Kasumi-1 (cell line): ENCODE measurements at regions not wholly inside any gene's neighbourhood (a gene's known extent, or its start where the extent isn't known, plus 50 kb on each side); places are given as distances from the start of the nearest gene placed in this dataset.
"Not testable (repeated sequence)": the region's sequence is repeated elsewhere in the genome, so short reads cannot be mapped to it uniquely, and the experiment has no call there.

ENCODE experiments used
- DNase-seq, 2 experiments: peaks; one replicate each; lab custom pipeline; 2025; lab: John Stamatoyannopoulos, UW

- no peak for DNase-seq
Observed at GRCh38 chr15:75100679-75101078, 77.3 kb downstream of the PPCDC start.

GRCh38 chr15:75104804-75105557, 81.6 kb downstream of the PPCDC start:
- peak; percentile 60 to 66 for DNase-seq

GRCh38 chr15:75107516-75107907, 84.1 kb downstream of the PPCDC start:
- DNase-seq, result no peak

GRCh38 chr15:75107908-75108838, 84.8 kb downstream of the PPCDC start:
- DNase-seq, result peak; percentile 28 to 29

GRCh38 chr15:75109021-75109735, 85.8 kb downstream of the PPCDC start:
- DNase-seq, result no peak

- no peak for DNase-seq
Observed at GRCh38 chr15:75109736-75110130, 86.3 kb downstream of the PPCDC start.

GRCh38 chr15:75112278-75112847, 89.0 kb downstream of the PPCDC start:
- DNase-seq, result no peak

- no peak for DNase-seq
Observed at GRCh38 chr15:75112848-75113492, 88.7 kb upstream of the C15orf39 start.

GRCh38 chr15:75114327-75114726, 87.4 kb upstream of the C15orf39 start:
- no peak for DNase-seq

GRCh38 chr15:75114796-75115195, 86.9 kb upstream of the C15orf39 start:
- DNase-seq, result no peak

GRCh38 chr15:75115411-75115913, 86.2 kb upstream of the C15orf39 start:
- not testable (repeated sequence) for DNase-seq

GRCh38 chr15:75116143-75116542, 85.5 kb upstream of the C15orf39 start:
- not testable (repeated sequence) for DNase-seq

- no peak for DNase-seq
Observed at GRCh38 chr15:75117993-75118392, 83.7 kb upstream of the C15orf39 start.

- not testable (repeated sequence) for DNase-seq
Observed at GRCh38 chr15:75119312-75119711, 82.4 kb upstream of the C15orf39 start.

- no peak for DNase-seq
Observed at GRCh38 chr15:75121491-75121890, 80.2 kb upstream of the C15orf39 start.

- no peak for DNase-seq
Observed at GRCh38 chr15:75123395-75123794, 78.3 kb upstream of the C15orf39 start.

GRCh38 chr15:75124278-75124677, 77.4 kb upstream of the C15orf39 start:
- DNase-seq, result not testable (repeated sequence)

- DNase-seq, result no peak
Observed at GRCh38 chr15:75125935-75126334, 75.7 kb upstream of the C15orf39 start.

GRCh38 chr15:75126864-75127580, 74.7 kb upstream of the C15orf39 start:
- no peak for DNase-seq

GRCh38 chr15:75129788-75130187, 71.9 kb upstream of the C15orf39 start:
- no peak for DNase-seq

- DNase-seq, result no peak
Observed at GRCh38 chr15:75131269-75131643, 70.4 kb upstream of the C15orf39 start.
